MM.1S (cell line): ENCODE measurements at regions not wholly inside any gene's neighbourhood (a gene's known extent, or its start where the extent isn't known, plus 50 kb on each side); places are given as distances from the start of the nearest gene placed in this dataset.

ENCODE experiments used
- CTCF ChIP-seq: fragments of 300-600 bp; sonication (generic); IDR thresholded peaks from 2 replicates; pipeline ENCODE4 v1.5.1; 2016; ENCODE audit warnings: antibody characterized with exemption, low read length, mixed read lengths
- EZH2 ChIP-seq: fragments of 300-600 bp; sonication (generic); optimal IDR thresholded peaks from 2 replicates; pipeline ENCODE3; 2017; ENCODE audit warnings: low read depth, mild to moderate bottlenecking, antibody characterized with exemption, low read length, mixed read lengths

- TF ChIP-seq CTCF (no peak), EZH2 (no peak)
Observed at GRCh38 chr21:41583274-41583790, 75.4 kb upstream of the TMPRSS2 start.
